H1 (cell line): ENCODE measurements at regions not wholly inside any gene's neighbourhood (a gene's known extent, or its start where the extent isn't known, plus 50 kb on each side); places are given as distances from the start of the nearest gene placed in this dataset.

Experiments
- CTCF ChIA-PET: fragments of 300-600 bp; sonication (Branson Sonifier 250); formaldehyde crosslinking; loops from one replicate; lab custom pipeline; 2021; ENCODE audit not compliant: partially characterized antibody; lab: Charles Lee
- POLR2A ChIA-PET: fragments of 300-600 bp; sonication (Branson Sonifier 250); formaldehyde crosslinking; loops from one replicate; lab custom pipeline; 2021; ENCODE audit warnings: inconsistent platforms; ENCODE audit not compliant: partially characterized antibody; lab: Charles Lee
- DNase-seq, 2 experiments: peaks; one replicate each; pipeline versions ENCODE4 v3.0.0 to v3.0.0-alpha.2; 2010 to 2022; ENCODE audit warnings: low spot score in 2 of 2, low read depth in 1 of 2, mixed read lengths in 1 of 2
- FAIRE-seq: peaks from 2 replicates; lab custom pipeline; 2011; peaks lifted over from hg19 to GRCh38; lab: Jason Lieb, UNC
- H2AFZ ChIP-seq: 2 replicates; pipeline ENCODE4 v1.8.1; 2012; ENCODE audit warnings: low read length, inconsistent platforms
- H2AK5ac ChIP-seq: 2 replicates; pipeline ENCODE4 v1.6.1; 2013; ENCODE audit warnings: low read depth, low read length
- H2BK120ac ChIP-seq: replicated peaks from 2 replicates; pipeline ENCODE3; 2013; ENCODE audit warnings: low read depth, low read length, inconsistent platforms
- H2BK12ac ChIP-seq: 2 replicates; pipeline ENCODE4 v1.6.1; 2013; ENCODE audit warnings: low read depth, low read length
- H2BK15ac ChIP-seq: 2 replicates; pipeline ENCODE4 v1.6.1; 2013; ENCODE audit warnings: low read length
- H2BK20ac ChIP-seq: 2 replicates; pipeline ENCODE4 v1.6.1; 2013; ENCODE audit warnings: low read length
- H2BK5ac ChIP-seq: 2 replicates; pipeline ENCODE4 v1.6.1; 2013; ENCODE audit warnings: low read depth, low read length
- H3K14ac ChIP-seq: 2 replicates; pipeline ENCODE4 v1.6.1; 2013; ENCODE audit warnings: inconsistent platforms; ENCODE audit not compliant: insufficient read length
- H3K18ac ChIP-seq: 2 replicates; pipeline ENCODE4 v1.6.1; 2013; ENCODE audit warnings: low read length; ENCODE audit errors: extremely low read depth
- H3K23ac ChIP-seq: 2 replicates; pipeline ENCODE4 v1.6.1; 2013; ENCODE audit warnings: inconsistent platforms; ENCODE audit not compliant: insufficient read length
- H3K23me2 ChIP-seq: 2 replicates; pipeline ENCODE4 v1.6.1; 2013; ENCODE audit warnings: low read depth, low read length
- H3K27ac ChIP-seq: 2 replicates; pipeline ENCODE4 v1.6.1; 2011; ENCODE audit warnings: low read depth, low read length, inconsistent platforms
- H3K27me3 ChIP-seq, 4 experiments: replicated peaks in 1 of 4; 1 replicate in 1 of 4; 2 replicates in 3 of 4; pipeline versions ENCODE4 v1.6.1 to v1.8.1; 2011 to 2013; ENCODE audit warnings: low read length in 3 of 4, mild to moderate bottlenecking in 3 of 4, inconsistent platforms in 2 of 4, mixed read lengths in 2 of 4, moderate library complexity in 1 of 4; ENCODE audit not compliant: control insufficient read depth in 3 of 4, insufficient read depth in 3 of 4; ENCODE audit errors: extremely low read depth in 1 of 4
- H3K36me3 ChIP-seq, 4 experiments: 2 replicates each; pipeline versions ENCODE4 v1.6.1 to v1.8.1; 2011 to 2013; ENCODE audit warnings: mild to moderate bottlenecking in 4 of 4, low read length in 3 of 4, moderate library complexity in 2 of 4, control low read depth in 1 of 4, inconsistent platforms in 1 of 4; ENCODE audit not compliant: insufficient read depth in 4 of 4, control insufficient read depth in 2 of 4
- H3K4ac ChIP-seq: replicated peaks from 2 replicates; pipeline ENCODE3; 2013; ENCODE audit warnings: low read length, low read depth, mixed read lengths, inconsistent platforms; ENCODE audit not compliant: insufficient read length
- H3K4me1 ChIP-seq, 4 experiments: replicated peaks in 1 of 4; 1 replicate in 1 of 4; 2 replicates in 3 of 4; pipeline versions ENCODE4 v1.6.1 to v1.8.1; 2011 to 2013; ENCODE audit warnings: low read length in 3 of 4, inconsistent platforms in 2 of 4, mixed read lengths in 1 of 4; ENCODE audit not compliant: insufficient read depth in 4 of 4, control insufficient read depth in 3 of 4
- H3K4me2 ChIP-seq, 2 experiments: 2 replicates each; pipeline versions ENCODE4 v1.6.1 to v1.8.1; 2011 to 2013; ENCODE audit warnings: low read depth in 2 of 2, low read length in 2 of 2, control low read depth in 1 of 2, inconsistent platforms in 1 of 2, mild to moderate bottlenecking in 1 of 2; ENCODE audit not compliant: insufficient read depth in 1 of 2
- H3K4me3 ChIP-seq, 4 experiments: fragments of 200-600, 300-600 bp in 1 of 4; sonication (generic), shearing (Covaris generic), sonication (Bioruptor Twin) in 1 of 4; 2 replicates each; pipeline versions ENCODE4 v1.5.1 to v1.8.1; 2011 to 2016; ENCODE audit warnings: low read length in 4 of 4, low read depth in 3 of 4, control low read depth in 2 of 4, inconsistent platforms in 2 of 4, mild to moderate bottlenecking in 2 of 4, mixed read lengths in 1 of 4, moderate library complexity in 1 of 4; ENCODE audit not compliant: insufficient read depth in 2 of 4; ENCODE audit errors: extremely low read depth in 1 of 4
- H3K56ac ChIP-seq: replicated peaks from 2 replicates; pipeline ENCODE3; 2013; ENCODE audit warnings: low read depth, mild to moderate bottlenecking, mixed read lengths, low read length, inconsistent platforms; ENCODE audit not compliant: insufficient read length
- H3K79me1 ChIP-seq: 2 replicates; pipeline ENCODE4 v1.6.1; 2013; ENCODE audit warnings: low read depth, low read length, control low read depth
- H3K79me2 ChIP-seq, 2 experiments: 2 replicates each; pipeline versions ENCODE4 v1.6.1 to v1.8.1; 2012 to 2013; ENCODE audit warnings: low read length in 2 of 2, mild to moderate bottlenecking in 2 of 2, inconsistent platforms in 1 of 2; ENCODE audit not compliant: insufficient read depth in 2 of 2, control insufficient read depth in 1 of 2
- H3K9ac ChIP-seq, 4 experiments: replicated peaks in 1 of 4; 1 replicate in 1 of 4; 2 replicates in 3 of 4; pipeline versions ENCODE4 v1.6.1 to v1.8.1; 2011 to 2013; ENCODE audit warnings: low read depth in 3 of 4, low read length in 3 of 4, control low read depth in 2 of 4, mild to moderate bottlenecking in 2 of 4, moderate library complexity in 2 of 4, inconsistent platforms in 1 of 4; ENCODE audit errors: extremely low read depth in 1 of 4
- H3K9me3 ChIP-seq, 2 experiments: 2 replicates each; pipeline versions ENCODE4 v1.6.1 to v1.8.1; 2012 to 2013; ENCODE audit warnings: mild to moderate bottlenecking in 2 of 2, moderate library complexity in 2 of 2, control low read depth in 1 of 2, inconsistent platforms in 1 of 2, low read depth in 1 of 2, low read length in 1 of 2, mixed read lengths in 1 of 2; ENCODE audit not compliant: insufficient read depth in 2 of 2
- H4K20me1 ChIP-seq, 2 experiments: replicated peaks in 1 of 2; 2 replicates each; pipeline versions ENCODE3 to v1.8.1; 2011 to 2013; ENCODE audit warnings: inconsistent platforms in 2 of 2, low read length in 2 of 2, mild to moderate bottlenecking in 1 of 2; ENCODE audit not compliant: insufficient read depth in 2 of 2, control insufficient read depth in 1 of 2
- H4K5ac ChIP-seq: 2 replicates; pipeline ENCODE4 v1.6.1; 2013; ENCODE audit warnings: low read length, low read depth, mixed read lengths, inconsistent platforms; ENCODE audit not compliant: insufficient read length
- H4K8ac ChIP-seq: 2 replicates; pipeline ENCODE4 v1.8.0; 2013; ENCODE audit warnings: mild to moderate bottlenecking, moderate library complexity, low read length, inconsistent platforms; ENCODE audit not compliant: insufficient read depth; ENCODE audit errors: extremely low read depth
- H4K91ac ChIP-seq: replicated peaks from 2 replicates; pipeline ENCODE3; 2013; ENCODE audit warnings: low read length, mixed read lengths, inconsistent platforms; ENCODE audit not compliant: insufficient read length
- CHD1 ChIP-seq: IDR thresholded peaks from 2 replicates; pipeline ENCODE4 v1.6.1; 2012; ENCODE audit warnings: low read depth, low read length, improper control_type of control experiment
- CREB1 ChIP-seq: IDR thresholded peaks from 2 replicates; pipeline ENCODE4 v1.6.1; 2012; ENCODE audit warnings: inconsistent platforms
- EGR1 ChIP-seq: IDR thresholded peaks from 2 replicates; pipeline ENCODE4 v1.6.1; 2011; ENCODE audit warnings: low read depth, low read length, borderline replicate concordance
- EP300 ChIP-seq, 2 experiments: IDR thresholded peaks; 1 replicate in 1 of 2; 2 replicates in 1 of 2; pipeline ENCODE4 v1.6.1; 2011 to 2012; ENCODE audit warnings: low read depth in 2 of 2, low read length in 2 of 2, mild to moderate bottlenecking in 2 of 2, borderline replicate concordance in 1 of 2, inconsistent platforms in 1 of 2, moderate library complexity in 1 of 2
- FOSL1 ChIP-seq: IDR thresholded peaks from 2 replicates; pipeline ENCODE4 v1.6.1; 2011; ENCODE audit warnings: mild to moderate bottlenecking, low read depth, low read length, moderate library complexity; ENCODE audit not compliant: insufficient read depth
- KDM1A ChIP-seq: fragments of 200-600, 300-600 bp; sonication (generic); IDR thresholded peaks from 2 replicates; pipeline ENCODE4 v1.7.1; 2016; ENCODE audit warnings: mild to moderate bottlenecking, low read length, borderline replicate concordance
- KDM5A ChIP-seq: fragments of 200-600 bp; IDR thresholded peaks from 2 replicates; pipeline ENCODE4 v1.7.1; 2012; ENCODE audit warnings: mild to moderate bottlenecking, low read length, inconsistent platforms, mixed read lengths
- NANOG ChIP-seq: IDR thresholded peaks from 2 replicates; pipeline ENCODE4 v1.6.1; 2011; ENCODE audit warnings: low read length, low read depth, mild to moderate bottlenecking, inconsistent platforms; ENCODE audit not compliant: insufficient read depth, poor library complexity, severe bottlenecking
- NRF1 ChIP-seq: IDR thresholded peaks from 2 replicates; pipeline ENCODE4 v1.6.1; 2011; ENCODE audit warnings: mild to moderate bottlenecking, low read depth, low read length, improper control_type of control experiment
- RAD21 ChIP-seq, 2 experiments: IDR thresholded peaks in 1 of 2; conservative IDR thresholded peaks in 1 of 2; 2 replicates each; pipeline ENCODE4 v1.6.1; 2011; ENCODE audit warnings: low read depth in 2 of 2, low read length in 2 of 2, improper control_type of control experiment in 1 of 2, inconsistent platforms in 1 of 2, mild to moderate bottlenecking in 1 of 2, moderate library complexity in 1 of 2
- SAP30 ChIP-seq: fragments of 300-600 bp; sonication (generic); IDR thresholded peaks from 2 replicates; pipeline ENCODE4 v1.7.1; 2012; ENCODE audit warnings: low read length, moderate library complexity, mild to moderate bottlenecking, inconsistent platforms; ENCODE audit not compliant: insufficient read depth, insufficient replicate concordance
- SRF ChIP-seq: IDR thresholded peaks from 2 replicates; pipeline ENCODE4 v1.6.1; 2011; ENCODE audit warnings: mild to moderate bottlenecking, low read depth, low read length, moderate library complexity
- WGBS, 2 experiments: shearing (Covaris generic) in 1 of 2; methylation state at CpG; one replicate each; pipeline versions ENCODE4 v1.1.6 to v1.1.7; 2013 to 2015; ENCODE audit warnings: low lambda C conversion rate in 2 of 2, mixed read lengths in 2 of 2, inconsistent platforms in 1 of 2, low coverage in 1 of 2, missing lambda C conversion rate in 1 of 2; ENCODE audit not compliant: insufficient replicate concordance in 2 of 2, insufficient coverage in 1 of 2, insufficient read length in 1 of 2; ENCODE audit errors: extremely low coverage in 1 of 2, missing lambda C conversion rate in 1 of 2; 5-methylcytosine and 5-hydroxymethylcytosine counted together
- TF ChIP-seq, protein P1 (sequence below): IDR thresholded peaks from 2 replicates; pipeline ENCODE4 v1.6.1; 2012; ENCODE audit warnings: inconsistent platforms

DNA sequence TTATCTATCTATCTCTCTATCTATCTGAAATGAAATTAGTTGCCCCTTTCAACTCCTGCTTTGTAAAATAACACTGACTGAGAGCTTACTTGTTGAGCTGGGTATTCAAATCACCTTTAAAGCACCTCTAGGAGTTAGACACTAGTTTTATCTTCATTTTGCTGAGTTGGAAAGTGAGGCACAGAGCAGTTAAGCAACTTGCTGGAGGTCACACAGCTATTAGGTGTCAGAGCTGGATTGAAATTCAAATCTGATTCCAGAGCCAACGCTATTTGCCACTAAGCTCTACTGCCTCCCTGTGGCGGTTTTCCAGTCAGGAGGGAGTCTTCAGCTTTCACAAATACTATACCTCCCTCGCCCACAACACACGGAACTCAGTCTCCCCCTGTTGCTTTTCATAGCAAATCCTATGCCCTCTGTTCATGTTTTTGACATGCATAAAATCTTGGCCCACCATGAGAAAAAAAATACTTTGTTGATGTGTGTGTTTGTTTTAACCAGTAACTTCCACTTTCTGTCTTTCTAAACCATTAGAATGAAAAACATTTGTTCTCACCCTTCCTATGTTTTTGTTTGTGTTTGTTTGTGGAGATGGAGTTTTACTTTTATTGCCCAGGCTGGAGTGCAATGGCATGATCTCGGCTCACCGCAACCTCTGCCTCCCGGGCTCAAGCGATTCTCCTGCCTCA, 74.8 kb upstream of the SMURF2 start:
- FAIRE-seq: peak; percentile 69
- peak in 1 of 2 experiments; percentile 55 for DNase-seq
- TF ChIP-seq EP300 (IDR thresholded peaks at IDR 0.05; ENCODE audit: borderline replicate concordance in 1 of 2, low read depth in 2 of 2, low read length in 2 of 2) (no peak), NANOG (no peak), CREB1 (no peak), KDM1A (peak; percentile 87), NRF1 (no peak), FOSL1 (no peak), SAP30 (no peak), SRF (no peak), RAD21 (IDR thresholded peaks at IDR 0.05 in 1 of 2, conservative IDR thresholded peaks at IDR 0.05 in 1 of 2; ENCODE audit: low read depth in 2 of 2, low read length in 2 of 2) (peak; percentile 63 to 73), KDM5A (no peak), EGR1 (no peak), CHD1 (no peak)
- TF ChIP-seq, protein P1, sequence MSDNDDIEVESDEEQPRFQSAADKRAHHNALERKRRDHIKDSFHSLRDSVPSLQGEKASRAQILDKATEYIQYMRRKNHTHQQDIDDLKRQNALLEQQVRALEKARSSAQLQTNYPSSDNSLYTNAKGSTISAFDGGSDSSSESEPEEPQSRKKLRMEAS: no peak

More for the DNA sequence above, 74.8 kb upstream of the SMURF2 start:
- Histone ChIP-seq H4K5ac (no peak overlapping the region), H3K14ac (no peak overlapping the region), H4K8ac (no peak overlapping the region), H2BK15ac (no peak overlapping the region), H3K79me2 (no peaks in the 10 kb centered on the region), H3K56ac (no peak overlapping the region), H3K36me3 (no peaks in the 10 kb centered on the region), H2BK12ac (no peak overlapping the region), H3K4me3 (no peak overlapping the region), H2BK120ac (no peak overlapping the region), H3K23ac (no peak overlapping the region), H2BK5ac (no peak overlapping the region), H4K91ac (no peak overlapping the region), H3K4me2 (no peak overlapping the region), H4K20me1 (no peaks in the 10 kb centered on the region), H3K27ac (no peak overlapping the region), H3K27me3 (no peaks in the 10 kb centered on the region), H3K4ac (no peak overlapping the region), H3K18ac (no peak overlapping the region), H3K9me3 (no peaks in the 10 kb centered on the region), H3K4me1 (peaks cover 0 to under 1% (median 0%) of the 10 kb centered on the region in 4 experiments; a peak in 1 of 7 replicates), H2BK20ac (no peak overlapping the region), H3K79me1 (no peaks in the 10 kb centered on the region), H2AFZ (no peak overlapping the region), H2AK5ac (no peak overlapping the region), H3K9ac (no peak overlapping the region), H3K23me2 (no peaks in the 10 kb centered on the region)
- CTCF ChIA-PET: interaction anchor here (0.7 to 1.9 kb wide), 8 partner anchors 9 to 421 kb away, joined by 3 to 12 read pairs (median 4); no protein-coding TSS in a partner anchor
- WGBS, 2 experiments: 57% methylated on average over 8 of the region's 8 CpGs; no CpG with 5 or more reads in 1 of the 2 experiments
- POLR2A ChIA-PET: no interaction called here
